ENCODE measurements at regions not wholly inside any gene's neighbourhood (a gene's known extent, or its start where the extent isn't known, plus 50 kb on each side); places are given as distances from the start of the nearest gene placed in this dataset.
"Not testable (repeated sequence)": the region's sequence is repeated elsewhere in the genome, so short reads cannot be mapped to it uniquely, and the experiment has no call there.

DNA sequence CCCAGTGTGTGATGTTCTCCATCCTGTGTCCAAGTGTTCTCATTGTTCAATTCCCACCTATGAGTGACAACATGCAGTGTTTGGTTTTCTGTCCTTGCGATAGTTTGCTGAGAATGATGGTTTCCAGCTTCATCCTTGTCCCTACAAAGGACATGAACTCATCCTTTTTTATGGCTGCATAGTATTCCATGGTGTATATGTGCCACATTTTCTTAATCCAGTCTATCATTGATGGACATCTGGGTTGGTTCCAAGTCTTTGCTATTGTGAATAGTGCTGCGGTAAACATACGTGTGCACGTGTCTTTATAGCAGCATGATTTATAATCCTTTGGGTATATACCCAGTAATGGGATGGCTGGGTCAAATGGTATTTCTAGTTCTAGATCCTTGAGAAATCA is 134.3 kb downstream of the CCDC71L start:
- POLR2A ChIA-PET; H3K27ac ChIP-seq (ENCODE audit: extremely low read depth, low read depth, low read length); H3K9me3 ChIP-seq (ENCODE audit: control insufficient read depth, insufficient read depth, low read depth, low read length); H3K36me3 ChIP-seq (ENCODE audit: control insufficient read depth in 2 of 2, insufficient read depth in 1 of 2, low read length in 2 of 2); H3K4me3 ChIP-seq (ENCODE audit: low read depth, low read length); H3K4me1 ChIP-seq (ENCODE audit: control insufficient read depth, insufficient read depth, low read length); CTCF ChIA-PET: not testable (repeated sequence)
- peak; percentile 84 for TF ChIP-seq ZNF146 (tag by site-specific recombination; IDR thresholded peaks at IDR 0.05)

DNA sequence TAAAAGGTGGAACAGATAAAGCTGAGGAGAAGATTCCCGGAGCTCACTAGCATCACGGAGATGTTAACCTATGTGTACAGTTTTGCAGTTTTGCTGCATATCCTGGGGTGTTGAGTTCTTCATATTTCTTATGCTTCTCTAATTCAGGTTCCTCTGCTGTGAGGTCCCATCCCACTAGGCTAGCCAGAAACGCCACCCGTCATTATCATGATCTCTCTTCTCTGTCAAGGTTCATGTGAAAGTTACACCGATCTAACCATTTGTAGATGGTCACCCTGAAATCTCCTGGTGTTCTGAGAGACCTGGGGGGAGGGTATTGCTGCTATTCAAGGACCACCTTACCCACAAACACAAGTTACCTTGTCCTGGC is 136.3 kb downstream of the CCDC71L start:
- Histone ChIP-seq H3K4me1 (ENCODE audit: control insufficient read depth, insufficient read depth, low read length) (no peaks in the 10 kb centered on the region), H3K27ac (ENCODE audit: extremely low read depth, low read depth, low read length) (no peak overlapping the region), H3K36me3 (ENCODE audit: control insufficient read depth in 2 of 2, insufficient read depth in 1 of 2, low read length in 2 of 2) (no peaks in the 10 kb centered on the region), H3K9me3 (ENCODE audit: control insufficient read depth, insufficient read depth, low read depth, low read length) (no peaks in the 10 kb centered on the region), H3K4me3 (ENCODE audit: low read depth, low read length) (no peak overlapping the region)
- POLR2A ChIA-PET: no interaction called here
- CTCF ChIA-PET: no interaction called here
- TF ChIP-seq GLIS2 (tag by site-specific recombination; IDR thresholded peaks at IDR 0.05): no peak
- no peak for TF ChIP-seq ZNF530 (tag by site-specific recombination; IDR thresholded peaks at IDR 0.05; ENCODE audit: low read depth)
- no peak for TF ChIP-seq KLF1 (tag by site-specific recombination; IDR thresholded peaks at IDR 0.05)
- TF ChIP-seq, protein P1, sequence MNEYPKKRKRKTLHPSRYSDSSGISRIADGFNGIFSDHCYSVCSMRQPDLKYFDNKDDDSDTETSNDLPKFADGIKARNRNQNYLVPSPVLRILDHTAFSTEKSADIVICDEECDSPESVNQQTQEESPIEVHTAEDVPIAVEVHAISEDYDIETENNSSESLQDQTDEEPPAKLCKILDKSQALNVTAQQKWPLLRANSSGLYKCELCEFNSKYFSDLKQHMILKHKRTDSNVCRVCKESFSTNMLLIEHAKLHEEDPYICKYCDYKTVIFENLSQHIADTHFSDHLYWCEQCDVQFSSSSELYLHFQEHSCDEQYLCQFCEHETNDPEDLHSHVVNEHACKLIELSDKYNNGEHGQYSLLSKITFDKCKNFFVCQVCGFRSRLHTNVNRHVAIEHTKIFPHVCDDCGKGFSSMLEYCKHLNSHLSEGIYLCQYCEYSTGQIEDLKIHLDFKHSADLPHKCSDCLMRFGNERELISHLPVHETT (tag by site-specific recombination; IDR thresholded peaks at IDR 0.05): no peak
- no peak for TF ChIP-seq ZNF548 (tag by site-specific recombination; IDR thresholded peaks at IDR 0.05)
- no peak for TF ChIP-seq ZNF214 (tag by site-specific recombination; IDR thresholded peaks at IDR 0.05; ENCODE audit: borderline replicate concordance)
- no peak for TF ChIP-seq ZNF777 (tag by site-specific recombination; IDR thresholded peaks at IDR 0.05; ENCODE audit: borderline replicate concordance)
- TF ChIP-seq, protein P2, sequence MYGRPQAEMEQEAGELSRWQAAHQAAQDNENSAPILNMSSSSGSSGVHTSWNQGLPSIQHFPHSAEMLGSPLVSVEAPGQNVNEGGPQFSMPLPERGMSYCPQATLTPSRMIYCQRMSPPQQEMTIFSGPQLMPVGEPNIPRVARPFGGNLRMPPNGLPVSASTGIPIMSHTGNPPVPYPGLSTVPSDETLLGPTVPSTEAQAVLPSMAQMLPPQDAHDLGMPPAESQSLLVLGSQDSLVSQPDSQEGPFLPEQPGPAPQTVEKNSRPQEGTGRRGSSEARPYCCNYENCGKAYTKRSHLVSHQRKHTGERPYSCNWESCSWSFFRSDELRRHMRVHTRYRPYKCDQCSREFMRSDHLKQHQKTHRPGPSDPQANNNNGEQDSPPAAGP (tag by site-specific recombination; IDR thresholded peaks at IDR 0.05): no peak

DNA sequence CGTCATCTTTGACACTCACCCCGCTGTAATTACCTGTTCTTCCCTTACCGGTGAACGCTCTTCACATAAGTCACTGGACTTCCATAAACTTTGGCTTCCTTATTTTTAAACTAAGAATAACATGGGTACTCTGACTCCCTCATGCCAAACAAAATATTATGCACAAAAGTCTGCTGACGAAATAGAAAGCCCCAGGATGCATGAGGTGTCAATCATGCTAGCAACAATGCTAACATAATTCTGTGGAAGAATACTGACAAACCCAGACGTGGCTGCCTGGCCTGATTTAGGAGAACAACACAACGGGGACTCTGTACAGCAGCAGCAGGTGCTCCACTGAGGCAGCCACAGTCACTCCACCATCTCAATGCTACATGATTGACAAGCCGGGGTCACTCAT is 137.5 kb downstream of the CCDC71L start:
- Histone ChIP-seq H3K4me3 (ENCODE audit: low read depth, low read length) (no peak overlapping the region), H3K36me3 (ENCODE audit: control insufficient read depth in 2 of 2, insufficient read depth in 1 of 2, low read length in 2 of 2) (no peaks in the 10 kb centered on the region), H3K4me1 (ENCODE audit: control insufficient read depth, insufficient read depth, low read length) (no peaks in the 10 kb centered on the region), H3K27ac (ENCODE audit: extremely low read depth, low read depth, low read length) (no peak overlapping the region), H3K9me3 (ENCODE audit: control insufficient read depth, insufficient read depth, low read depth, low read length) (no peaks in the 10 kb centered on the region)
- no peak for TF ChIP-seq ZNF324 (tag by site-specific recombination; IDR thresholded peaks at IDR 0.05)
- no peak for TF ChIP-seq ZNF433 (tag by site-specific recombination; IDR thresholded peaks at IDR 0.05; ENCODE audit: low read depth)
- TF ChIP-seq WT1 (tag by site-specific recombination; IDR thresholded peaks at IDR 0.05): no peak
- no peak for TF ChIP-seq ZFP3 (tag by site-specific recombination; IDR thresholded peaks at IDR 0.05; ENCODE audit: low read depth)
- TF ChIP-seq, protein P3, sequence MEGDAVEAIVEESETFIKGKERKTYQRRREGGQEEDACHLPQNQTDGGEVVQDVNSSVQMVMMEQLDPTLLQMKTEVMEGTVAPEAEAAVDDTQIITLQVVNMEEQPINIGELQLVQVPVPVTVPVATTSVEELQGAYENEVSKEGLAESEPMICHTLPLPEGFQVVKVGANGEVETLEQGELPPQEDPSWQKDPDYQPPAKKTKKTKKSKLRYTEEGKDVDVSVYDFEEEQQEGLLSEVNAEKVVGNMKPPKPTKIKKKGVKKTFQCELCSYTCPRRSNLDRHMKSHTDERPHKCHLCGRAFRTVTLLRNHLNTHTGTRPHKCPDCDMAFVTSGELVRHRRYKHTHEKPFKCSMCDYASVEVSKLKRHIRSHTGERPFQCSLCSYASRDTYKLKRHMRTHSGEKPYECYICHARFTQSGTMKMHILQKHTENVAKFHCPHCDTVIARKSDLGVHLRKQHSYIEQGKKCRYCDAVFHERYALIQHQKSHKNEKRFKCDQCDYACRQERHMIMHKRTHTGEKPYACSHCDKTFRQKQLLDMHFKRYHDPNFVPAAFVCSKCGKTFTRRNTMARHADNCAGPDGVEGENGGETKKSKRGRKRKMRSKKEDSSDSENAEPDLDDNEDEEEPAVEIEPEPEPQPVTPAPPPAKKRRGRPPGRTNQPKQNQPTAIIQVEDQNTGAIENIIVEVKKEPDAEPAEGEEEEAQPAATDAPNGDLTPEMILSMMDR (tag by site-specific recombination; IDR thresholded peaks at IDR 0.05): no peak
- no peak for TF ChIP-seq ZNF670 (tag by site-specific recombination; IDR thresholded peaks at IDR 0.05; ENCODE audit: low read depth)
- TF ChIP-seq ZBTB21 (tag by site-specific recombination; IDR thresholded peaks at IDR 0.05): no peak
- TF ChIP-seq, protein P4, sequence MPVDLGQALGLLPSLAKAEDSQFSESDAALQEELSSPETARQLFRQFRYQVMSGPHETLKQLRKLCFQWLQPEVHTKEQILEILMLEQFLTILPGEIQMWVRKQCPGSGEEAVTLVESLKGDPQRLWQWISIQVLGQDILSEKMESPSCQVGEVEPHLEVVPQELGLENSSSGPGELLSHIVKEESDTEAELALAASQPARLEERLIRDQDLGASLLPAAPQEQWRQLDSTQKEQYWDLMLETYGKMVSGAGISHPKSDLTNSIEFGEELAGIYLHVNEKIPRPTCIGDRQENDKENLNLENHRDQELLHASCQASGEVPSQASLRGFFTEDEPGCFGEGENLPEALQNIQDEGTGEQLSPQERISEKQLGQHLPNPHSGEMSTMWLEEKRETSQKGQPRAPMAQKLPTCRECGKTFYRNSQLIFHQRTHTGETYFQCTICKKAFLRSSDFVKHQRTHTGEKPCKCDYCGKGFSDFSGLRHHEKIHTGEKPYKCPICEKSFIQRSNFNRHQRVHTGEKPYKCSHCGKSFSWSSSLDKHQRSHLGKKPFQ (tag by site-specific recombination; IDR thresholded peaks at IDR 0.05): no peak
- no peak for TF ChIP-seq ZBTB20 (tag by site-specific recombination; IDR thresholded peaks at IDR 0.05)
- no peak for TF ChIP-seq ZNF391 (tag by site-specific recombination; IDR thresholded peaks at IDR 0.05; ENCODE audit: borderline replicate concordance, low read depth)
- no peak for TF ChIP-seq ZNF202 (tag by site-specific recombination; IDR thresholded peaks at IDR 0.05; ENCODE audit: borderline replicate concordance)
- no peak for TF ChIP-seq ZNF184 (tag by site-specific recombination; IDR thresholded peaks at IDR 0.05)
- TF ChIP-seq, protein P5, sequence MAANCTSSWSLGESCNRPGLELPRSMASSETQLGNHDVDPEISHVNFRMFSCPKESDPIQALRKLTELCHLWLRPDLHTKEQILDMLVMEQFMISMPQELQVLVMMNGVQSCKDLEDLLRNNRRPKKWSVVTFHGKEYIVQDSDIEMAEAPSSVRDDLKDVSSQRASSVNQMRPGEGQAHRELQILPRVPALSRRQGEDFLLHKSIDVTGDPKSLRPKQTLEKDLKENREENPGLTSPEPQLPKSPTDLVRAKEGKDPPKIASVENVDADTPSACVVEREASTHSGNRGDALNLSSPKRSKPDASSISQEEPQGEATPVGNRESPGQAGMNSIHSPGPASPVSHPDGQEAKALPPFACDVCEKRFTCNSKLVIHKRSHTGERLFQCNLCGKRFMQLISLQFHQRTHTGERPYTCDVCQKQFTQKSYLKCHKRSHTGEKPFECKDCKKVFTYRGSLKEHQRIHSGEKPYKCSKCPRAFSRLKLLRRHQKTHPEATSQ (tag by site-specific recombination; IDR thresholded peaks at IDR 0.05): no peak
- TF ChIP-seq ZNF558 (tag by site-specific recombination; IDR thresholded peaks at IDR 0.05): no peak
- TF ChIP-seq ZNF416 (tag by site-specific recombination; IDR thresholded peaks at IDR 0.05): no peak
- TF ChIP-seq, protein P1 (tag by site-specific recombination; IDR thresholded peaks at IDR 0.05): no peak
- TF ChIP-seq ZNF776 (tag by site-specific recombination; IDR thresholded peaks at IDR 0.05; ENCODE audit: borderline replicate concordance): no peak
- CTCF ChIA-PET: interaction anchor here (0.6 kb wide), 1 partner anchor 1880 kb away, joined by 3 read pairs; no protein-coding TSS in a partner anchor
- POLR2A ChIA-PET: no interaction called here
